ENCODE measurements at regions not wholly inside any gene's neighbourhood (a gene's known extent, or its start where the extent isn't known, plus 50 kb on each side); places are given as distances from the start of the nearest gene placed in this dataset.

DNA sequence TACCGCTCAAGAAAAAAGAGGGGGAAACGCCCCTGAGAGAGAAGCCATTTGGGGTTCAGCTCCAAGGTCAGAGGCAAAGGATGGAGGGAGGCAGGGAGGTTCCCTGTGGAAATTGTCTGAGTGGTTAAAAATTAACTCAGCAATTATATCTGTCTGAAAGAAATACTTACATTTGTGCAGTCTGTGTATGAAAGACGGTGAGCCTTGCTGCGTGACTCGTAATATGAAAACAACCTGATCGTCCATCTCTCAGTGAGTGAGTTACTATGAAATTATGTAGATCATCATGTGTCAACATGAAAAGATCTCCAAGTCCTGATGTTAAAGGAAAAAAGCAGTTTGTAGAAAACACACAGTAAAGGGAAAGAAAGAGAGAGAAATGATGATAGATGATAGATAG, 67.2 kb upstream of the FAM204A start:
- no peak for DNase-seq

DNA sequence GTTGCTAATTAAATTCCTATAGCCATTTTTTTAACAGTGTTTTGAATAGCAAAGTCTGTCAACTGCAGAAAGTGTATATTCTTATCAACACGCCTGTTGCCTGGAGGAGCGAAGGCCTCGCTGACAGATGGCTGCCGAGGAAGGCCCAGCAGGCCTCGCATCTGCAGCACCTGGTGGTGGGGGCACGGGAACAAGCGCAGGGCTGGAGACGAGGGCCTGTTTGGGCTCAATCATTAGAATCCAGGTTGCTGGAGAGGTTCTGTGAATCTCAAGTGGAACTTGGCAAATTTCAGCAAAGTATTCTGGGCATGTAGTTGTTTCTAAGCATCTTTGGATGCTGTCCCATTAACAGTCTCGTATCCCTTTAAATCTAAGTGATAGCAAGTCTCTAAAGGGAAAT, 66.1 kb upstream of the FAM204A start:
- DNase-seq, result no peak

DNA sequence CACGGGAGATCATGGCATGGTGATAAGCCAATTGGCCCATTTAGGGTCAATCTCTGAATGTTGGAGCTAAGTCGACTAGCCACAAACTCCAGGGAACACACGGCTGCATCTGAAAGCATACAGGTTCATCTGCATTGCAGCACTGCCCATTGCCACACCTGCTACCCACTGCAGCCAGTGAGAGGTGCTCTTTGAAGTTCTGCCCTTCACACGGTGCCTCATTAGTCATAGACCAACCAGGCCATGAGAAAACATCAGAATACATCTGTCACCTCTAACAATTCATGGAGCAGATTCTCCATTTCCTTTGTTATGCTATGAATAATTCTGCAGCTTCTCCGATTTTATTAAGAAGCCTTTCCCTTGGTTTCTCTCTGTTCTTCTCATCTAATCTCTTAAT, 65.7 kb upstream of the FAM204A start:
- no peak for DNase-seq

DNA sequence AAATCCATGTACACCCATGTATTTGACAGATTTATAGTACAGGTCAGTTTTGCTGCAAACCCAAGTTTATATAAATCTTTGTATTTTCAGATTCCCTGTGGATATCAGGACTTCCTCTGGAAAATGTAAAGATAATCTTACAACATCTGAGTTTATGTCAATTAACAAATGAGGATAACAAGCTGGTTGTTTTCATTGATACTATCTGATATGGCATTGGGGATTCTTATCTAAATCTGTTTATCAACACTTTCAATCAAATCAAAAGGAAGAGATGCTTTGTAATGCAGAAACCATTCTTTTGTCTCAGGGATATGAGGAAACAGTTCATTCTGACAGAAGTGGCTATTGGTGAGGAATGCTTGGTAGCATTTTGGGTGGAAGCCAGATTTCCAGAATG, 64.9 kb upstream of the FAM204A start:
- DNase-seq, result no peak

DNA sequence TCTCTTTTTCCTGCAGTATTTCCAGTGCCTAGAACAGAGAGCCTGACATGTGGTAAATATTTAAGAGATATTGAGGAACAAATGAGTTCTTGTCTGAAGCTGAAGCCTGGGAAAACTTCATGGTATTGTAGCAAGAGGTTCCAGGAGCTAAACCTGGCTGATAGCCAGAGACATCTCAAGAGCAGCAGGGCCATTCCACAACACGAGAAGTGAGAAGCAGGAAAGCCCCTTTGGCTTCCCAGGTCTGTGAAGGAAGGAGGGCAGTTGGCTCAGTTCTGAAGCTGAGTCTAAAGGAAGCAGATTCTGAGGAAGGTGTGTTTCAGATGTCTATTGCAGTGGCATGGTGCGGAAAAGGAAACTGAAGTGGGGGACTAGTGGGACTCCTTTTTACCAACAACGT, 63.8 kb upstream of the FAM204A start:
- no peak for DNase-seq

DNA sequence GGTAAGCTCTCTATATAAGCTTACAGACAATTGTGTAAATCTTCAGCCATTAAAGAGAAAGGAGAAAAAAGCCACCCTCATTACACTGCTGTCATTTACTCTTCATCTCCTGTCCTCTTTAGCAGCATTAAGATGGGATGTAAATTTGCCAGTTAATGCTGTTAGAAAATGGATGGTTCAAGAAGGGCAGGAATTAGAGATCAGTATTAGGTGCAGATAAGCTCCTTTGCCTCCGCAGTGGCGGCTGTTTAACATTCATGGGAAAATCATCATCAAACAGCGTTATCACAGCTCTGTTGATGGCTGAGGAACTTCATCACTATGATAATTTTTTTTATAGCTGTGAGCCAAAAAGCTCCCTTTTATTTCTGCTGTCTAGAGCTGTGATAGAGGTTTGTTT, 61.8 kb upstream of the FAM204A start:
- DNase-seq, result no peak

DNA sequence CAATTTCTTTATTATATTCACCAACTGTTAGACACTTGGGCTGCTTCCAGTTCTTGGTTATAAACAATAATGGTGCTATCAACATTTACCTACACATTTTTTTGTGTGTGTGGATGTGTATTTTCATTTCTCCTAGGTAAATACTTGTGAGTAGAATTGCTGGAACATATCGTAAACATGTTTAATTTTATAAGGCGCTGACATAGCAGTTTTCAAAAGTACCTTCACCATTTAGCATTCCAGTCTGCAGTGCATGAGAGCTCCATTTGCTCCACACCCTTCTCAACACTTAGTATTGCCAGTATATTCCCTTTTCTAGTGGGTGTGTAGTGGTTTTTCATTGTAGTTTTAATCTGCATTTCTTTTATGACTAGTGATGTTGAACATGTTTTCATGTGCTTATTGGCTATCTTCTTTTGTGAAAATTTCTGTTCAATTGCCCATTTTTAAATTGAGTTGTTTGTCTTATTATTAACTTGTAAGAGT, 59.6 kb upstream of the FAM204A start:
- DNase-seq, result no peak

DNA sequence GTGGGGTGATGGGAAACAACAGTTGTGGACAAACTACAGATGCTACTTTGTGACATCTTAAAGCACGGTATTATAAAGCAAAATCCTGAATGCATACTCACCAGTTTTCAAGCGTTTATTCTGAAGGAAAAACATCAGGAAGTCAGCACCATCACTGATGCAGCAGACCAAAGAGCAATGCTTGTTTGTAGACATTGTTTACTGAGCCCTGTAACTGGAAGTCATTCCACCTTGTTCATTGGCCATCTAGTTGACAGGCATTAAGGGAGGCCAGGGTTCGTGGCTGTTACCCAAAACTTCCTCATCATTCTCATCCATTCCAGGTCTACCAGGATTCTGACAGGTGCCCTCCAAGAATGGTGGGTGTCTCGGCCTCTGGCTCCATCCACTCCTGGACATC, 55.3 kb upstream of the FAM204A start:
- no peak for DNase-seq

DNA sequence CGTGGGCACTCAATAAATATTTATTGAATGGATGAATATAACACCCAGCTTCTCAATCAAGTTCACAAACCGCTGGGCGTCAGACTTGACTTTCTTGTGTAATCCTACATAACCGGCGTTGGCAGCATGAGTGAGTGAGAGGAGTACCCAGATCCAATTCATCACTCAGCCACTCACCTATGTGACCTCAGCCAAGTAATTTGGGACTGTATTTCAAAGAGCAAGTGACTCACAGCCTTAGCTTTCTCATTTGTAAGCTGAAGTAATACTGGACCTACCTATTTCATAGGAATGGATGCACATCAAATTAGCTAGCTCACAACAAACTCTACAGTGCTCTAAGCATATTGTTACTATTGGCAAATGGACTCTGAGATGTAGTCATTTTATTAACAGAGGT, 53.8 kb upstream of the FAM204A start:
- no peak for DNase-seq

DNA sequence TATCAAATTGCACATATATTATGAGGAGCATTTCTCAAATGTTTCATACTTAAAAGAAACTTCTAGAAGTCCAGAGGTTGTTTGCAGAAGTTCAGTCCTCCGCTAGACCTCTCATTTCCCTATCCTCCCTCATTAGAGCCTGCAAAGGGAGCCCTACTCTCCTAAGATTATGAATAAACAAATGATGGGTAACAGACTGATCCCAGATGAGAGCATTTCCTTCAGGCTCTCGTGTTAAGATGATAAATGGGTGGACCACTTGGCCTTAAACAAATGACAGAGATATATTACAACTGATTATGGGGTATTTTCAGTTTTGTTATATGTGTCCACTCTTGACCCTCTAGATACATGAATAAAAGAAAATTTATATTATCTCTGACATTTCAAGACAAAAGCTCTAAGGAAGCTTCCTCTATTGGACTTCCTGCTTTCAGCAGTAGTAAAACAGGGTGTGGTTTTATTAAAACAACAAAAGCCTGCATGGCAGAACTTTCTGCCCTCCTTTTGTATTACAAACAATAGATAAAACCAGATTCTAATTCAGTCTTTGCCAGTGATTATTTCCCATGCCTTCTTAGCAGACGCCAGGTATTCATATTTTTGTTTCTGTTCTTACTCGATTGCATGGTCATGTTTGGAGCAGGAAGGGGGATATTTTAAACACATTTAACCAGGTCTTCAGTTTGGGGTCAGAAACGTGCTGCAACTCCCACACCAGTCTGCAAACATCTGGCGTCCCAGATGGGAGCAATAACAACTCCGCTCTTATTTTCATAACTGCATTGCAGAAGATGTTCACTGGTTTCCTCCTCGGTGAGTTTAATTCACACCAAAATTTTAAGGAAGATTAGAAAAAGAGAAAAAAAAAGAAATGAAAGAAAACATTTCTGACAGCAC, 52.4 kb upstream of the FAM204A start:
- DNase-seq, result no peak

DNA sequence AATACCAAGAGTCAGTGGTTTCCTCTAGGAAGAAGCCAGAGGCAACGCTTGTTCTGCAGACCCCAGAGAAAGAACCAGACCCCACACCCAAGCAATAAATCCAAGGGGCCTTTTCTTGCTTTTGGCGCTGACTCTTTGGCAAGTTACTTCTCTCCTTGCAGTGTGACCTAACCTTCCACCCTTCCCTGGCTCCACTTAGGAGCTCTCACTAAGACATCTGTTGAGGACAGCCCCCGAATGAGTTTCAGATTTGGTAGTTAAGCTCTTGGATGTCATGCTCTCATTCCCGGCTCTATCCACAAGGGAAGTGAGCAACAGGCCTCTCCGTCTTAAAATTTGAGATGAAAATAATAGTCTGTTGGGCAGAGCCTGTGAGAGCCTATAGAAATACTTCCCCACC, 50.6 kb upstream of the FAM204A start:
- DNase-seq, result no peak
